K562 (cell line): ENCODE measurements at regions not wholly inside any gene's neighbourhood (a gene's known extent, or its start where the extent isn't known, plus 50 kb on each side); places are given as distances from the start of the nearest gene placed in this dataset.

Experiments
- ATAC-seq: fragments of 200-7000 bp; cut with Tn5 transposase; 3 replicates; pipeline ENCODE4 v1.9.1; 2020; ENCODE audit warnings: moderate library complexity
- BruUV-seq: library from RNA; stranded (reverse); fragments of 400-500 nt; replicated peaks from 2 replicates; lab custom pipeline; 2021; lab: Mats Ljungman, UMichigan
- CTCF ChIA-PET: fragments of 300-600 bp; formaldehyde crosslinking; extraction: SDS; loops from one replicate; lab custom pipeline; 2021; ENCODE audit warnings: low intra/inter-chr PET ratio; lab: Yijun Ruan, JAX
- POLR2A ChIA-PET: fragments of 300-600, 350-650 bp; sonication (Branson Sonifier 250); formaldehyde crosslinking; extraction: SDS; loops from one replicate; lab custom pipeline; 2021; ENCODE audit warnings: antibody characterized with exemption, inconsistent platforms; lab: Yijun Ruan, JAX
- DNase-seq, 4 experiments: peaks; one replicate each; pipeline versions ENCODE4 v3.0.0 to v3.0.0-alpha.2; 2011 to 2018; ENCODE audit warnings: low spot score in 3 of 4, mixed read lengths in 3 of 4; ENCODE audit errors: extremely low read depth in 1 of 4
- FAIRE-seq: peaks from 2 replicates; lab custom pipeline; 2011; peaks lifted over from hg19 to GRCh38; lab: Jason Lieb, UNC
- H2AFZ ChIP-seq: 2 replicates; pipeline ENCODE4 v1.6.0; 2011; ENCODE audit warnings: low read depth, low read length, control low read depth, inconsistent platforms
- H3K27ac ChIP-seq: fragments of 200-600 bp; 3 replicates; pipeline ENCODE4 v1.8.0; 2011; ENCODE audit warnings: low read depth, mild to moderate bottlenecking, control low read depth, inconsistent platforms, low read length, moderate library complexity, mixed read lengths; ENCODE audit errors: extremely low read depth
- H3K27me3 ChIP-seq, 2 experiments: fragments of 300-600 bp in 1 of 2; 2 replicates in 1 of 2; 3 replicates in 1 of 2; pipeline versions ENCODE4 v1.6.0 to v1.8.0; 2011; ENCODE audit warnings: inconsistent platforms in 2 of 2, low read length in 2 of 2, mild to moderate bottlenecking in 1 of 2, mixed read lengths in 1 of 2, moderate library complexity in 1 of 2; ENCODE audit not compliant: control insufficient read depth in 2 of 2, insufficient read depth in 2 of 2
- H3K36me3 ChIP-seq: fragments of 300-600 bp; 3 replicates; pipeline ENCODE4 v1.8.0; 2011; ENCODE audit warnings: mild to moderate bottlenecking, low read length, inconsistent platforms; ENCODE audit not compliant: control insufficient read depth, insufficient read depth
- H3K4me1 ChIP-seq, 2 experiments: fragments of 200-600 bp in 1 of 2; replicated peaks in 1 of 2; 2 replicates in 1 of 2; 3 replicates in 1 of 2; pipeline versions ENCODE4 v1.5.1 to v1.8.0; 2011; ENCODE audit warnings: inconsistent platforms in 2 of 2, low read length in 2 of 2, mild to moderate bottlenecking in 1 of 2, mixed read lengths in 1 of 2, moderate library complexity in 1 of 2; ENCODE audit not compliant: control insufficient read depth in 2 of 2, insufficient read depth in 2 of 2
- H3K4me2 ChIP-seq: 2 replicates; pipeline ENCODE4 v1.6.1; 2011; ENCODE audit warnings: low read length, control low read depth, inconsistent platforms, mixed read lengths; ENCODE audit not compliant: insufficient read depth
- H3K4me3 ChIP-seq: fragments of 200-600 bp; sonication (generic), shearing (Covaris generic); 2 replicates; pipeline ENCODE4 v1.5.1; 2016; ENCODE audit warnings: control low read depth, inconsistent platforms
- H3K79me2 ChIP-seq: fragments of 200-600 bp; 3 replicates; pipeline ENCODE4 v1.8.0; 2011; ENCODE audit warnings: low read length, inconsistent platforms; ENCODE audit not compliant: control insufficient read depth, insufficient read depth
- H3K9ac ChIP-seq, 2 experiments: 2 replicates each; pipeline versions ENCODE4 v1.6.0 to v1.6.1; 2011; ENCODE audit warnings: low read depth in 2 of 2, low read length in 2 of 2, control low read depth in 1 of 2, inconsistent platforms in 1 of 2, mild to moderate bottlenecking in 1 of 2, mixed read lengths in 1 of 2; ENCODE audit not compliant: insufficient read depth in 1 of 2
- H3K9me1 ChIP-seq: one replicate; pipeline ENCODE4 v1.6.0; 2011; ENCODE audit warnings: inconsistent platforms, mild to moderate bottlenecking, low read length, moderate library complexity; ENCODE audit not compliant: control insufficient read depth, insufficient read depth
- H3K9me3 ChIP-seq: replicated peaks from 2 replicates; pipeline ENCODE4 v1.5.1; 2011; ENCODE audit warnings: low read depth, low read length, inconsistent platforms; ENCODE audit not compliant: control insufficient read depth, insufficient read depth
- H4K20me1 ChIP-seq: replicated peaks from 2 replicates; pipeline ENCODE4 v1.6.1; 2011; ENCODE audit warnings: low read length, inconsistent platforms, mixed read lengths; ENCODE audit not compliant: control insufficient read depth, insufficient read depth
- CBX3 ChIP-seq, 2 experiments: IDR thresholded peaks; 1 replicate in 1 of 2; 2 replicates in 1 of 2; pipeline ENCODE4 v1.6.1; 2012; ENCODE audit warnings: inconsistent platforms in 2 of 2, low read length in 2 of 2, borderline replicate concordance in 1 of 2, control low read depth in 1 of 2
- HMGN3 ChIP-seq: IDR thresholded peaks from 2 replicates; pipeline ENCODE4 v1.6.1; 2011; ENCODE audit warnings: borderline replicate concordance, low read depth, mild to moderate bottlenecking, mixed read lengths, low read length; ENCODE audit not compliant: insufficient read length; ENCODE audit errors: extremely low read depth
- MLLT1 ChIP-seq, 2 experiments: fragments of 450-650 bp; IDR thresholded peaks; 2 replicates each; pipeline ENCODE4 v1.6.1; 2016
- NFE2 ChIP-seq: IDR thresholded peaks from 2 replicates; pipeline ENCODE4 v1.6.1; 2014; ENCODE audit warnings: antibody characterized with exemption, low read depth
- NFRKB ChIP-seq: fragments of 450-650 bp; IDR thresholded peaks from 2 replicates; pipeline ENCODE4 v1.6.1; 2016; ENCODE audit warnings: low read depth
- PYGO2 ChIP-seq: fragments of 450-650 bp; IDR thresholded peaks from 2 replicates; pipeline ENCODE4 v1.6.1; 2016; ENCODE audit warnings: mild to moderate bottlenecking, missing genetic modification characterization, moderate library complexity, missing compliant biosample characterization
- SMAD1 ChIP-seq: fragments of 150-350 bp; IDR thresholded peaks from 2 replicates; pipeline ENCODE4 v1.6.1; 2014; ENCODE audit warnings: low read length, low read depth; ENCODE audit not compliant: partially characterized antibody
- ZBTB8A ChIP-seq: fragments of 450-650 bp; IDR thresholded peaks from 2 replicates; pipeline ENCODE4 v1.6.1; 2018; ENCODE audit warnings: mild to moderate bottlenecking, moderate library complexity; ENCODE audit not compliant: partially characterized antibody
- WGBS: fragments of 100-300 bp; shearing (Covaris generic); methylation state at CpG from one replicate; pipeline ENCODE4 v1.1.6; 2016; ENCODE audit warnings: low coverage, mixed read lengths; ENCODE audit not compliant: insufficient coverage; ENCODE audit errors: missing lambda C conversion rate; 5-methylcytosine and 5-hydroxymethylcytosine counted together
- in situ Hi-C: fragments of 300-500 bp; cut with MboI; formaldehyde crosslinking; loops from 4 replicates; pipeline ENCODE4 v1.15.0; 2018; ENCODE audit warnings: inconsistent platforms, mixed read lengths
- intact Hi-C: fragments of 100-400 bp; cut with micrococcal nuclease; formaldehyde crosslinking; loops from 2 replicates; pipeline ENCODE4 v1.14.2; 2022
- TF ChIP-seq, protein P1 (sequence below), 2 experiments: fragments of 450-650 bp in 1 of 2; IDR thresholded peaks; 2 replicates each; pipeline ENCODE4 v1.6.1; 2011 to 2017; ENCODE audit warnings: low read depth in 2 of 2, antibody characterized with exemption in 1 of 2, borderline replicate concordance in 1 of 2, low read length in 1 of 2, mild to moderate bottlenecking in 1 of 2, mixed read lengths in 1 of 2; ENCODE audit not compliant: control insufficient read depth in 1 of 2

DNA sequence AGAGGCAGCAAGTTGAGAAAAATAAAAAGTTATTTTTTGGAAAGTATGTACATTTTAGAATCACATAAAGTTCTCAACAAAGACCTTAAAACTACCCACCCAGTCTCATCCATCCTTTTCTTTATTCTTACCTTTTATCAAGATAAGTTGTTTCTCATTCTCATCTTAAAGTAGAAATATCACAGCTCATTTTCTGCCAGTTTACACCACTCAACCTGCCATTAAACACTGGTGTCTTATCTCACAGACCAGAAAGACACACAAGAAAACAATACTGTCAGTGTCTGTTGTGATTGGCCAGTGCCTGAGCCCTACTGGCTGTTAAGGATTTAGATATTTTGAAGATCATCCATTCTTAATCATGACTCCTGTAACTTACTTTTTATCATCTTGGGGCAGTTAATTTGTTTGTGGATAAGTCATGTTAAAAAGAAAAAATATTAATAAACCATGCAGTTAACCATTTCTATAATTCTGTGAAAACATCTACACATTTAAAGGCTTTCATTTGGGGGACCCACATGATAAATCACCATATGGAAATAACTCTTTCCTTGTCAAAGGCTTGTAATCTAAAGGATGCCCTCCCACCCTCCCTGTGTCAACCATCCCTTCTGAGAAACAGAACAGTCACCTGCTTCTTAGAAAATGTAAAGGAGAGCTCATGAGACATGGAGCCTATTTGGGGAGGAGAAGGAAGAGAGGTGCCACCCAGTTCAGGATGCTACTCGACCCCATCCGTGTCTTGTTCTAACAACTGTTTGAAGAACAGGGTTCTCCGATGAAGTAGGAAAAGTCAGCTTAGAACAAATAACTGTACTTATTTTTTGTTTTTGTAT is 897.2 kb upstream of the INTU start (continued):
- TF ChIP-seq, protein P1, sequence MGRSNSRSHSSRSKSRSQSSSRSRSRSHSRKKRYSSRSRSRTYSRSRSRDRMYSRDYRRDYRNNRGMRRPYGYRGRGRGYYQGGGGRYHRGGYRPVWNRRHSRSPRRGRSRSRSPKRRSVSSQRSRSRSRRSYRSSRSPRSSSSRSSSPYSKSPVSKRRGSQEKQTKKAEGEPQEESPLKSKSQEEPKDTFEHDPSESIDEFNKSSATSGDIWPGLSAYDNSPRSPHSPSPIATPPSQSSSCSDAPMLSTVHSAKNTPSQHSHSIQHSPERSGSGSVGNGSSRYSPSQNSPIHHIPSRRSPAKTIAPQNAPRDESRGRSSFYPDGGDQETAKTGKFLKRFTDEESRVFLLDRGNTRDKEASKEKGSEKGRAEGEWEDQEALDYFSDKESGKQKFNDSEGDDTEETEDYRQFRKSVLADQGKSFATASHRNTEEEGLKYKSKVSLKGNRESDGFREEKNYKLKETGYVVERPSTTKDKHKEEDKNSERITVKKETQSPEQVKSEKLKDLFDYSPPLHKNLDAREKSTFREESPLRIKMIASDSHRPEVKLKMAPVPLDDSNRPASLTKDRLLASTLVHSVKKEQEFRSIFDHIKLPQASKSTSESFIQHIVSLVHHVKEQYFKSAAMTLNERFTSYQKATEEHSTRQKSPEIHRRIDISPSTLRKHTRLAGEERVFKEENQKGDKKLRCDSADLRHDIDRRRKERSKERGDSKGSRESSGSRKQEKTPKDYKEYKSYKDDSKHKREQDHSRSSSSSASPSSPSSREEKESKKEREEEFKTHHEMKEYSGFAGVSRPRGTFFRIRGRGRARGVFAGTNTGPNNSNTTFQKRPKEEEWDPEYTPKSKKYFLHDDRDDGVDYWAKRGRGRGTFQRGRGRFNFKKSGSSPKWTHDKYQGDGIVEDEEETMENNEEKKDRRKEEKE (IDR thresholded peaks at IDR 0.05; ENCODE audit: borderline replicate concordance in 1 of 2, control insufficient read depth in 1 of 2, low read depth in 2 of 2, low read length in 1 of 2) = 0 out of 4 replicates have a peak, but pooled peaks of 1 of the 2 experiments have one; percentile 53
- TF ChIP-seq NFE2 (peak; percentile 18; the same call in 1 of the 2 replicates), HMGN3 (peak; percentile 68), SMAD1 (peak; percentile 68)
- TF ChIP-seq, all 486 proteins: peak for 85

GRCh38 chr4:126736133-126736518 is 896.6 kb upstream of the INTU start:
- ChIA-PET POLR2A (interaction anchor here (1.1 kb wide), 1 partner anchor 15 kb away, joined by 5 read pairs; no protein-coding TSS in a partner anchor), CTCF (no interaction called here)
- FAIRE-seq = no peak
- in situ Hi-C loops = no loop called here
- Histone ChIP-seq H3K36me3 (peaks cover 17% of the 10 kb centered on the region), H3K27me3 (no peaks in the 10 kb centered on the region), H3K9me3 (peaks cover 1% of the 10 kb centered on the region), H4K20me1 (no peaks in the 10 kb centered on the region), H3K79me2 (peaks cover 94% of the 10 kb centered on the region), H3K4me1 (peaks cover 0 to 28% of the 10 kb centered on the region in 2 experiments; a peak in 4 of 5 replicates), H3K9ac (peak overlapping the region in 1 of 2 experiments; percentile 57; a peak in 1 of 4 replicates), H3K27ac (peak overlapping the region; percentile 78), H3K4me3 (peak overlapping the region; percentile 25), H3K4me2 (peak overlapping the region; percentile 61), H2AFZ (no peak overlapping the region), H3K9me1 (no peaks in the 10 kb centered on the region)
- DNase-seq = no peak
- no peak for ATAC-seq
- intact Hi-C loops = loop anchor here (5.0 kb wide), 1 partner anchor 116 kb away; no protein-coding TSS in a partner anchor
- BruUV-seq = TSS peak; percentile 90
- 3% methylated on average over 3 of the region's 3 CpGs for WGBS
- TF ChIP-seq PYGO2 (tag) = no peak
- no peak for TF ChIP-seq CBX3 (IDR thresholded peaks at IDR 0.05; ENCODE audit: borderline replicate concordance in 1 of 2, low read length in 2 of 2)
- peak; percentile 76; the same call in 1 of the 2 replicates for TF ChIP-seq NFRKB
- TF ChIP-seq MLLT1 (IDR thresholded peaks at IDR 0.05) = peak in 1 of 2 experiments; percentile 12; a peak in 2 of 4 replicates
- TF ChIP-seq ZBTB8A = peak; percentile 18
